A673 (cell line): ENCODE measurements at regions not wholly inside any gene's neighbourhood (a gene's known extent, or its start where the extent isn't known, plus 50 kb on each side); places are given as distances from the start of the nearest gene placed in this dataset.

Experiments used
- BruUV-seq: library from RNA; stranded (reverse); fragments of 400-500 nt; replicated peaks from 2 replicates; lab custom pipeline; 2021; lab: Mats Ljungman, UMichigan
- CTCF ChIA-PET: fragments of 300-600 bp; sonication (Branson Sonifier 250); formaldehyde crosslinking; loops from one replicate; lab custom pipeline; 2022; ENCODE audit warnings: antibody characterized with exemption; lab: Charles Lee
- POLR2A ChIA-PET: fragments of 300-600 bp; sonication (Branson Sonifier 250); formaldehyde crosslinking; loops from one replicate; lab custom pipeline; 2022; ENCODE audit warnings: antibody characterized with exemption; ENCODE audit not compliant: low non-redundant PET; lab: Charles Lee
- DNase-seq: peaks from one replicate; pipeline ENCODE4 v3.0.0-alpha.2; 2015; ENCODE audit warnings: low spot score
- H3K27ac ChIP-seq: fragments of 200-600 bp; sonication (generic); 2 replicates; pipeline ENCODE4 v1.5.1; 2016; ENCODE audit warnings: mixed run types, low read depth, mild to moderate bottlenecking, mixed read lengths, antibody characterized with exemption, low read length; ENCODE audit not compliant: poor library complexity, severe bottlenecking
- H3K27me3 ChIP-seq: fragments of 200-600 bp; sonication (generic); replicated peaks from 2 replicates; pipeline ENCODE4 v1.6.1; 2017; ENCODE audit warnings: mixed run types, low read depth, mild to moderate bottlenecking, mixed read lengths, antibody characterized with exemption, low read length; ENCODE audit not compliant: insufficient read depth, poor library complexity
- H3K36me3 ChIP-seq: fragments of 200-600 bp; sonication (generic); 2 replicates; pipeline ENCODE4 v1.6.1; 2016; ENCODE audit warnings: mixed run types, mild to moderate bottlenecking, mixed read lengths, antibody characterized with exemption, low read length; ENCODE audit not compliant: insufficient read depth, poor library complexity, severe bottlenecking
- H3K4me1 ChIP-seq: fragments of 200-600 bp; sonication (generic); 2 replicates; pipeline ENCODE4 v1.6.1; 2017; ENCODE audit warnings: mixed run types, mild to moderate bottlenecking, mixed read lengths, antibody characterized with exemption, low read length; ENCODE audit not compliant: insufficient read depth, poor library complexity, severe bottlenecking
- H3K4me3 ChIP-seq: fragments of 200-600 bp; sonication (generic); 2 replicates; pipeline ENCODE4 v1.5.1; 2016; ENCODE audit warnings: low read depth, mixed run types, mild to moderate bottlenecking, mixed read lengths, low read length; ENCODE audit not compliant: poor library complexity, severe bottlenecking
- H3K9me3 ChIP-seq: fragments of 200-600 bp; sonication (generic); 2 replicates; pipeline ENCODE4 v1.6.1; 2016; ENCODE audit warnings: mixed run types, low read depth, mild to moderate bottlenecking, mixed read lengths, antibody characterized with exemption, low read length; ENCODE audit not compliant: poor library complexity, severe bottlenecking
- EZH2 ChIP-seq: fragments of 200-600 bp; sonication (generic); IDR thresholded peaks from 2 replicates; pipeline ENCODE4 v1.6.1; 2017; ENCODE audit warnings: borderline replicate concordance, low read depth, mild to moderate bottlenecking, mixed read lengths, antibody characterized with exemption, low read length; ENCODE audit not compliant: poor library complexity, severe bottlenecking
- intact Hi-C: fragments of 100-400 bp; cut with micrococcal nuclease; formaldehyde crosslinking; loops from one replicate; pipeline ENCODE4 v1.10.0; 2022; ENCODE audit not compliant: unreplicated experiment
- TF ChIP-seq, protein P1 (sequence below): fragments of 300-800, 200-600 bp; sonication (generic); conservative IDR thresholded peaks from 2 replicates; pipeline ENCODE4 v1.5.1; 2017; ENCODE audit warnings: low read depth, mild to moderate bottlenecking, antibody characterized with exemption, low read length, moderate library complexity, mixed read lengths

DNA sequence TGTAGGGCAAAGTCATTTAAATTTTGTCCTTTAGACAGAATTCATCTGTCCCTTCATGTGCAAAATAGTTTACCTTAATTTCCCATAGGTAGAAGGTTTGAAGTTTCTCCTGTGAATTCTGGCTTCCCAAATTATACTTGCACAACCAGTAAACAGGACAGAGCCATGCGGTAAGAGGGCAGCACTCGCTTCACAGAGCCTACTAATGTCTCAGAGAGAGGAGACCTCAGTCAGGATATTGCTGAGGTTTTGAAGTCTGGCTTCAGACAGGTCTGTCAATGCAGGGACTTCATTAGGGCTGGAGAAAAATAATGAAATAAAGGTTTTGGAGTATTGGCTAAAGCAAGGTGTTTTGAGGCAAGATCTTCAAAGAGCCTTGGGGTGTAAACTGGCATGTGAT, 91.4 kb downstream of the ANXA1 start:
- no peaks in the 10 kb centered on the region for H3K4me1 ChIP-seq
- intact Hi-C loops = loop anchor here (10.0 kb wide), 1 partner anchor 212 kb away; no protein-coding TSS in a partner anchor
- H3K27ac ChIP-seq = no peak overlapping the region
- no peak for TF ChIP-seq EZH2
- TF ChIP-seq, protein P1, sequence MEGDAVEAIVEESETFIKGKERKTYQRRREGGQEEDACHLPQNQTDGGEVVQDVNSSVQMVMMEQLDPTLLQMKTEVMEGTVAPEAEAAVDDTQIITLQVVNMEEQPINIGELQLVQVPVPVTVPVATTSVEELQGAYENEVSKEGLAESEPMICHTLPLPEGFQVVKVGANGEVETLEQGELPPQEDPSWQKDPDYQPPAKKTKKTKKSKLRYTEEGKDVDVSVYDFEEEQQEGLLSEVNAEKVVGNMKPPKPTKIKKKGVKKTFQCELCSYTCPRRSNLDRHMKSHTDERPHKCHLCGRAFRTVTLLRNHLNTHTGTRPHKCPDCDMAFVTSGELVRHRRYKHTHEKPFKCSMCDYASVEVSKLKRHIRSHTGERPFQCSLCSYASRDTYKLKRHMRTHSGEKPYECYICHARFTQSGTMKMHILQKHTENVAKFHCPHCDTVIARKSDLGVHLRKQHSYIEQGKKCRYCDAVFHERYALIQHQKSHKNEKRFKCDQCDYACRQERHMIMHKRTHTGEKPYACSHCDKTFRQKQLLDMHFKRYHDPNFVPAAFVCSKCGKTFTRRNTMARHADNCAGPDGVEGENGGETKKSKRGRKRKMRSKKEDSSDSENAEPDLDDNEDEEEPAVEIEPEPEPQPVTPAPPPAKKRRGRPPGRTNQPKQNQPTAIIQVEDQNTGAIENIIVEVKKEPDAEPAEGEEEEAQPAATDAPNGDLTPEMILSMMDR = no peak
- peaks cover 10% of the 10 kb centered on the region for H3K27me3 ChIP-seq
- CTCF ChIA-PET = no interaction called here
- H3K9me3 ChIP-seq = no peaks in the 10 kb centered on the region
- no peak for DNase-seq
- no peak overlapping the region for H3K4me3 ChIP-seq
- POLR2A ChIA-PET = no interaction called here
- no TSS peak for BruUV-seq
- H3K36me3 ChIP-seq = no peaks in the 10 kb centered on the region

- no peaks in the 10 kb centered on the region for H3K4me1 ChIP-seq
- TF ChIP-seq, protein P1 = no peak
- TF ChIP-seq EZH2 = no peak
- H3K4me3 ChIP-seq = no peak overlapping the region
- ChIA-PET POLR2A (interaction anchor here (0.7 kb wide), 1 partner anchor 1780 kb away, joined by 3 read pairs; no protein-coding TSS in a partner anchor), CTCF (interaction anchor here (0.5 kb wide), 1 partner anchor 47 kb away, joined by 6 read pairs; no protein-coding TSS in a partner anchor)
- no peak overlapping the region for H3K27ac ChIP-seq
- no peaks in the 10 kb centered on the region for H3K9me3 ChIP-seq
- no peak for DNase-seq
- intact Hi-C loops = no loop called here
- no TSS peak for BruUV-seq
- no peaks in the 10 kb centered on the region for H3K27me3 ChIP-seq
- H3K36me3 ChIP-seq = no peaks in the 10 kb centered on the region
Observed at GRCh38 chr9:73259086-73259696, 107.5 kb downstream of the ANXA1 start.

DNA sequence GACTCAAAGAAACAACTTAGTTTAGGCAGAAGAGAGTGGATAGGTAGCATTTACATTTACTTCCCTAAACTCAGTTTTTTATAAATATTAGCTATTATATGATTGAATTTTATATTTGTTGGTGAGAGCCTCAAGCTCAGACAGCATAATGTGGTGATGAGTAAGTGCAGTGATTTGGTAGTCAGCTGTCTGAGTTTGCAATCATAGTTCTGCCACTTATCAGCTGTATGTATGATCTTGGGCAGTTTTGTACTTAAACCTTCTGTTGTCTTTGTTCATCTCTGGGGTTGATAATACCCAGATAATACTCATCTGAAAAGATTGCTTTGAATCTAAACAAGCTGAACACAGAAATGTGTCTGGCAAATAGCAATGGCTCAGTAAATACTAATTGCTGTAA, 108.8 kb downstream of the ANXA1 start:
- no peak for DNase-seq
- CTCF ChIA-PET = no interaction called here
- no TSS peak for BruUV-seq
- Histone ChIP-seq H3K4me3 (no peak overlapping the region), H3K27ac (no peak overlapping the region), H3K4me1 (no peaks in the 10 kb centered on the region), H3K27me3 (no peaks in the 10 kb centered on the region), H3K9me3 (no peaks in the 10 kb centered on the region), H3K36me3 (no peaks in the 10 kb centered on the region)
- intact Hi-C loops = loop anchor here (10.0 kb wide), 1 partner anchor 1114 kb away; no protein-coding TSS in a partner anchor
- no peak for TF ChIP-seq EZH2
- TF ChIP-seq, protein P1 = no peak
- POLR2A ChIA-PET = no interaction called here
